ENCODE measurements at regions not wholly inside any gene's neighbourhood (a gene's known extent, or its start where the extent isn't known, plus 50 kb on each side); places are given as distances from the start of the nearest gene placed in this dataset.

GRCh38 chr1:4553761-4554160, 100.6 kb upstream of the AJAP1 start:
- TF ChIP-seq FOXM1 (IDR thresholded peaks at IDR 0.05; ENCODE audit: borderline replicate concordance) (no peak), ARNT (IDR thresholded peaks at IDR 0.05) (no peak), FOXK2 (IDR thresholded peaks at IDR 0.05) (no peak), SP1 (IDR thresholded peaks at IDR 0.05) (no peak), BHLHE40 (IDR thresholded peaks at IDR 0.05; ENCODE audit: borderline replicate concordance) (no peak), HDGF (IDR thresholded peaks at IDR 0.05; ENCODE audit: borderline replicate concordance) (no peak), ZNF384 (IDR thresholded peaks at IDR 0.05) (no peak)
